Mesodermal cell (in vitro differentiated cells): ENCODE measurements at regions not wholly inside any gene's neighbourhood (a gene's known extent, or its start where the extent isn't known, plus 50 kb on each side); places are given as distances from the start of the nearest gene placed in this dataset.

Experiments used
- H3K27ac ChIP-seq: 2 replicates; pipeline ENCODE4 v1.7.0; 2013; ENCODE audit warnings: mild to moderate bottlenecking, low read depth, low read length, moderate library complexity; ENCODE audit not compliant: severe bottlenecking
- H3K36me3 ChIP-seq: 2 replicates; pipeline ENCODE4 v1.7.1; 2013; ENCODE audit warnings: mild to moderate bottlenecking, low read length, moderate library complexity; ENCODE audit not compliant: control insufficient read depth, insufficient read depth
- H3K4me1 ChIP-seq: one replicate; pipeline ENCODE4 v1.7.1; 2013; ENCODE audit warnings: mild to moderate bottlenecking, low read length; ENCODE audit not compliant: insufficient read depth, control insufficient read depth, poor library complexity, severe bottlenecking
- H3K4me3 ChIP-seq: 2 replicates; pipeline ENCODE4 v1.7.0; 2013; ENCODE audit warnings: low read length, control low read depth, mild to moderate bottlenecking; ENCODE audit not compliant: insufficient read depth, poor library complexity, severe bottlenecking; ENCODE audit errors: extremely low read depth
- H3K9me3 ChIP-seq: 2 replicates; pipeline ENCODE4 v1.7.1; 2013; ENCODE audit warnings: mild to moderate bottlenecking, low read length, moderate library complexity; ENCODE audit not compliant: control insufficient read depth
- WGBS, 2 experiments: methylation state at CpG; one replicate each; pipeline ENCODE4 v1.1.5; 2013; ENCODE audit warnings: missing lambda C conversion rate in 2 of 2; ENCODE audit not compliant: insufficient coverage in 2 of 2; 5-methylcytosine and 5-hydroxymethylcytosine counted together

DNA sequence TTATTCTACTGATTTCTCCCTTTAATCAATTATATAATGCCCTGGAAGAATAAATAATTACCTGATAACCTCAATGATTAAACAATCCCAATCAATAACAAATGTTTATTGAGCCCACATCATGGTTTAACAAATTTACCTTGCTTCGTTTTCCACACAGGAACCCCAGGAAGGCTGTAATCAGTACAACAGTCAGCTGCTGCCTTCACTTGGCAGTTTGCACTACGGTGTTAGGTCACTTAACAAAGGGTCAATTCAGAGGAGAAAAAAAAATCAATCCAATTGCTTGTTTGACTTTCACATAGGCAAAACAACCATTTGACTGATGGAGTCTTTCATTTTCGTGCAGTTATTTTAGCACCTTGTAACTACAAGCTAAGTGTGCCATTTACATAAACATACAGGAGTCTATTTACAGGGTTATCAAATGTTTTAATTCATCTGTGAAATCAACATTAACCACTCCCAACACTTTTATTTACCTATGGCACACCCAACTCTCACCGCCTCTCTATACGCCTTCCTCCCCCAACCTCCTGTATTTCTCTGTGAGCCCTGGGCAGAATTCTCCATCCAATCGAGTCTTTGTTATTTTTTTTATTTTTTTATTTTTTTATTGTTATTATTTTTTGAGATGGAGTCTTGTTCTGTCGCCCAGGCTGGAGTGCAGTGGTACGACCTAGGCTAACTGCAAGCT lies 140.4 kb upstream of the TAB2 start:
- WGBS, 2 experiments, result 65 to 92% methylated on average over 4 to 6 of the region's 8 CpGs
- H3K4me3 ChIP-seq, result no peak overlapping the region
- no peaks in the 10 kb centered on the region for H3K4me1 ChIP-seq
- H3K27ac ChIP-seq, result no peak overlapping the region
- no peaks in the 10 kb centered on the region for H3K36me3 ChIP-seq
- H3K9me3 ChIP-seq, result no peaks in the 10 kb centered on the region

DNA sequence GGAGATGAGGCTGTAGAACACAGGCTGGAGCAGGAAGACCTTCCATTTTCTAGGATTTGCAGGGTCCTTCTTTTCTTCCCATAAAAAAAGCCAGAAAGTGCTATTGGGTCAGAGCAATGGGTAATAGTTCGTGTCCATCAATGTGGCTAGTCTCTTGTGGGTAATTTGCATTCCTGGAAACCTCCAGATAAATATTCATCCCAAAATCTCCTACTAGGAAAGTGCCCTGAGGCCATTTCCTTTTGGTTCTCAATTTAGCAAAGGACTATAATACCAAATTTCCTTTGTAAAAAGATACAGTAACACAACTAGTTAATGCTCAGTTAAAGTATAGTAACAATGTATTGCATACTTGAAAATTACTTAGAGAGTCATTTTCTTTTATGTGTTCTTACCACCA lies 138.1 kb upstream of the TAB2 start:
- H3K36me3 ChIP-seq, result no peaks in the 10 kb centered on the region
- H3K27ac ChIP-seq, result no peak overlapping the region
- H3K4me1 ChIP-seq, result no peaks in the 10 kb centered on the region
- no CpG with 5 or more reads among the region's 1 CpG for WGBS, 2 experiments
- H3K4me3 ChIP-seq, result no peak overlapping the region
- no peaks in the 10 kb centered on the region for H3K9me3 ChIP-seq

DNA sequence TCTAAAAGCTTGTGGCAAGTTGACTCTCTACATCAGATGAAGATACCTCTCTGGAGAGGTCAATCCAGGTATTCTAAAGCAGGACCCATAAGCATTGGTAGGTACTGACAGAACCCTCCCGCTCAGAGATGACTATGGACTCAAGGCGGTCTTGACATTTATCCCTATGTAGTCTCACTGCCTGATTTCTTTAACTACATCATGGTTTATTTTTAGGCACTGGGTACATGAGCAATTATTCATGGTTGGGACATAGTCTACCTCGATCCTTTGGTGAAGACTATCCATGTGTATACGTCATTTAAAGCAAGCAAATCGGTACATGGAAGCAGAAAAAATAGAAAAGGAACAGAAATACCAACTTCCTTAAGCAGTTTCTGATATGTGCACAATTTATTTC lies 136.2 kb upstream of the TAB2 start:
- H3K4me3 ChIP-seq, result no peak overlapping the region
- H3K9me3 ChIP-seq, result no peaks in the 10 kb centered on the region
- no peaks in the 10 kb centered on the region for H3K4me1 ChIP-seq
- WGBS, 2 experiments, result 83 to 100% methylated on average over 3 to 4 of the region's 5 CpGs
- H3K36me3 ChIP-seq, result no peaks in the 10 kb centered on the region
- no peak overlapping the region for H3K27ac ChIP-seq

DNA sequence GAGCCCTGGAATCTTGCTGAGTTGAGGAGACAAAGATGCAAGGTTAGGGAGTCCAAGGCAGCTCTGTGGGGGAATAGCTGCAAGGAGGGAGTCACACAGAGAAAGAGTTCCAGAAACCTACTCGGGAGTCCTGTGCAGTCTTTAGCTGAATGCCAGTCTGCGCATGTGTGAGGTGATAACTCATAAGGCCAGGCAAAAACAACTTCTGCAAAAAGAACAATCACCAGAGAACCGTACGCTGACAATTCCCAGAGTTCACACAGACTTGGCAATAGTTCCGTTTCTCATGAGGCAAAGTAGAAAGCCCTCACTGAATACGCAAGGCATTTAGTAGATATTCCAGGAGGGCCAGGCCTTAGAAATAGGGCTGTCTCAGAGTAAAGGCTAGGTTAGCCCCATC lies 135.2 kb upstream of the TAB2 start:
- H3K4me3 ChIP-seq, result no peak overlapping the region
- no peaks in the 10 kb centered on the region for H3K9me3 ChIP-seq
- 95 to 97% methylated on average over 5 to 6 of the region's 6 CpGs for WGBS, 2 experiments
- H3K27ac ChIP-seq, result no peak overlapping the region
- no peaks in the 10 kb centered on the region for H3K4me1 ChIP-seq
- no peaks in the 10 kb centered on the region for H3K36me3 ChIP-seq

DNA sequence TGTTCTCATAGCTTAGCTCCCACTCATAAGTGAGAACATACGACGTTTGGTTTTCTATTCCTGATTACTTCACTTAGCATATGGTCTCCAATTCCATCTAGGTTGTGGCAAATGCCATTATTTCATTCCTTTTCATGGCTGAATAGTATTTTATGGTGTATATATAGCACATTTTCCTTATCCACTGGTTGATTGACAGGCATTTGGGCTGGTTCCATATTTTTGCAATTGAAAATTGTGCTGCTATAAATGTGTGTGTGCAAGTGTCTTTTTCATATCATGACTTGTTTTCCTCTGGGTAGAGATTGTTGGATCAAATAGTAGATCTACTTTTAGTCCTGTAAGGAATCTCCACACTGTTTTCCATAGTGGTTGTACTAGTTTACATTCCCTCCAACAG lies 133.0 kb upstream of the TAB2 start:
- Histone ChIP-seq H3K36me3 (no peaks in the 10 kb centered on the region), H3K9me3 (no peaks in the 10 kb centered on the region), H3K4me1 (no peaks in the 10 kb centered on the region), H3K4me3 (no peak overlapping the region), H3K27ac (no peak overlapping the region)
- 93% methylated on average over 2 of the region's 2 CpGs; no CpG with 5 or more reads in 1 of the 2 experiments for WGBS, 2 experiments

DNA sequence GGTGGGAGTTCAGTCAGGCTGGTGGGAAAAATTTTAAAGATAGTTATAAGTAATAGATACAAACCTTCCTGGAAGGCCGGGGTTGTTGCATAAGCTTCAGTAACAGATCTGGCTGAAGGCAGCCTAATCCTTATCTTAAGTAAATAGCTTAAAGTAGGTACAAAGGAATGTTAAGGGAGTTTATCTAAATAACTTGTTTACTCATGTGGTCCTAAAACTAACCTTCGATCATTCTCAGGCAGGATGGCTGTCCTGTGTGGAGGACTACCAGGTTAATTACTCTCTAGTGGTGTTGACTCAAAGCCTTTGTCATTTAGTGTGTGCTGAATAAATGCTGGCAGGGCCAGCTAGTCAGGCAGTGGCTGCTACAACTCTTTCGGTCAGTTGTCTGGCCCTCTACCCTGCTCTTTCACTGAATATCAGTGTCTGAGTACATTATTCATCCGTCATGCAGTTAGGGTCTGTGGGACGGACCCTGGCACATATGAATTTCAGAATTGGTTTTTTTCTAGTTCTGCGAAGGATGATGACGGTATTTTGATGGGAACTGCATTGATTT lies 131.6 kb upstream of the TAB2 start:
- H3K4me3 ChIP-seq, result no peak overlapping the region
- no peaks in the 10 kb centered on the region for H3K9me3 ChIP-seq
- no peaks in the 10 kb centered on the region for H3K36me3 ChIP-seq
- H3K4me1 ChIP-seq, result no peaks in the 10 kb centered on the region
- no peak overlapping the region for H3K27ac ChIP-seq
- WGBS, 2 experiments, result 79 to 97% methylated on average over 2 to 5 of the region's 7 CpGs

DNA sequence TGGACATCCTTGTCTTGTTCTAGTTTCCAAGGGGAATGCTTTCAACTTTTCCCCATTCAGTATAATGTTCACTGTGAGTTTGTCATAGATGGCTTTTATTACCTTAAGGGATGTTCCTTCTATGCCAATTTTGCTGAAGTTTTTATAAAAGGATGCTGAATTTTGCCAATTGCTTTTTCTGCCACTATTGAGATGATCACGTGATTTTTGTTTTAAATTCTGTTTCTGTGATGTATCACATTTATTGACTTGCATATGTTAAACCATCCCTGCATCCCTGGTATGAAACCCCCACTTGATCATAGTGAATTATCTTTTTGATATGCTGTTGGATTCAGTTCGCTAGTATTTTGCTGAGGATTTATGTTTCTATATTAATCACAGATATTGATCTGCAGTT lies 130.6 kb upstream of the TAB2 start:
- Histone ChIP-seq H3K4me1 (no peaks in the 10 kb centered on the region), H3K27ac (no peak overlapping the region), H3K4me3 (no peak overlapping the region), H3K36me3 (no peaks in the 10 kb centered on the region), H3K9me3 (no peaks in the 10 kb centered on the region)
- WGBS, 2 experiments, result 100% methylated on average over 1 of the region's 2 CpGs; no CpG with 5 or more reads in 1 of the 2 experiments

DNA sequence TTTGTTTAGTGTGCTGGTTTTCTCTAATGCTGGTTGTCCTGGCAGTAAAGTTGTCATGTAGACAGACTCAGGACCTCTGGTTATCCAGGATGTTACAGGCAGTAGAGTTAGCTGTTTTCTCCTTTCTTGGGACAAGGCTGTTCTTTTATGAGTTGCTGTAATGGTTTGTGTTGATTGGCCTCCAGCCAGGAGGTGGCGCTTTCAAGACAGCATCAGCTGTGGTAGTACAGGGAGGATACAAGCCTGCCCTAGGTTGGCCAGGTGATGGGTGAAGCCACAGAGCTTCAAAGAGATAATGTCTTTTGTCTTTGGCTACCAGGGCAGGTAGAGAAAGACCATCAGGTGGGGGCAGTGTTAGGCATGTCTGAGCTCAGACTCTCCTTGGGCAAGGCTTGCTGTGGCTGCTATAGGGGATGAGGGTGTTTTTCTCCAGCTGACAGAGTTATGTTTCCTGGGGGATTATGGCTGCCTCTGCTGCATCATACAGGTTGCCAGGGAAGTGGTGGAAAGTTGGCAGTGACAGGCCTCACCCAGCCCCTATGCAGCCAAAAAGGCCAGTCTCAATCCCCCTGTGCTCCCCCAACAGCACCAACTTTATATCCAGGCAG lies 127.2 kb upstream of the TAB2 start:
- no peaks in the 10 kb centered on the region for H3K4me1 ChIP-seq
- H3K4me3 ChIP-seq, result no peak overlapping the region
- no peak overlapping the region for H3K27ac ChIP-seq
- 50 to 80% methylated on average over 1 of the region's 1 CpG for WGBS, 2 experiments
- no peaks in the 10 kb centered on the region for H3K9me3 ChIP-seq
- H3K36me3 ChIP-seq, result no peaks in the 10 kb centered on the region

DNA sequence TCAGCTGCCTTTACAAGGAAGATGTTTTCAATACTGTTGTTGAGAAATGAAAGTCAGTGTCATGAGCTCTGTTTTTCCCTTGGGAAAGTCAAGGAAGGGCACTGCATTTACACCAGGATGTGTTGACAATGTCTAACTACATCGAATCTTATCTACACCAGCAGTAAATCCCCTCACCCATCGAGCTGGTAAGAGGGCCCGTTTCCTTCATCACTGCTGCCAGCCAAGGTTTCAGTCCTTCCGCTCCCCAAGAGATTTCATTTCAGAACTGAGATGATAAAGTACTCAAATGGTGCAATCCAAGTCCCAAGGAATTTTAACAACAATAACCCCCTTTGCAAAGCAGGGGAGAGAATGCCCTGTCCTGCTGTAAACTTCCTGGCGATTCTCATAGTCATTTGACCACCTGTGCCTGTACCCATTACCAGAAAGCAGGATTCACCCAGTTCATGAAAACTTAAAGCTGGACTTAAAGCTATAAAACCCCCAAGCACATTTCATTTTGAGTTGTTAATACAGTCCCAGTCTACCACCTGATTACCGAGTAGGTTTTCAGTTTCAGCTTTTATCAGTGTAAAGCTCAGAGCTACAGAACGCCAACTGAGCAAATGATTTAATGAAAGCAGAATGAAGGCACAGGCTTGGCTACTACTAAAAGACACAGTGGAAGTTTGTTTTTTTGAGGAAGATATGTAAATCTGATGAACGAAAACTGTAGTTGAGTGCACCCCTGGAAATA lies 122.5 kb upstream of the TAB2 start:
- H3K36me3 ChIP-seq, result no peaks in the 10 kb centered on the region
- no peaks in the 10 kb centered on the region for H3K4me1 ChIP-seq
- H3K27ac ChIP-seq, result no peak overlapping the region
- 93 to 95% methylated on average over 7 to 8 of the region's 8 CpGs for WGBS, 2 experiments
- no peak overlapping the region for H3K4me3 ChIP-seq
- H3K9me3 ChIP-seq, result no peaks in the 10 kb centered on the region

DNA sequence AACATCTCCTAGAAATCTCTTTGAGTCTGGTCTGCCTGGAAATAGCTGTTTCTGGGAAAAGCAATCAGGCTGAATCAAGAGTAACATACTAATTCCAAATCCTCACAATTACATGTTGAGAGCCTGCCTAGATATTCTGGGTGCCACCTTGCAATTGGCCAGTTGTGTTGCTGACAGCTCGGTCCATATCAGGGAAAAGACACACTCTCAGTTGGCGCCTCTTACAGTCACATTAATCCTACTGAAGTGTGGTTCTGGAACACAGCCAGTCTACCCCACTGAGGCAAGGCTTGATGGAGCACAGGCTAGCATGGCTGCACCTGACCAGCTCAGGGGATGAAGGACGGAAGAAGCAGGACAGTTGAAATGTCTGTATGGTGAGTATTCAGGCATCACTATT lies 121.4 kb upstream of the TAB2 start:
- no peaks in the 10 kb centered on the region for H3K9me3 ChIP-seq
- no peak overlapping the region for H3K4me3 ChIP-seq
- WGBS, 2 experiments, result 82 to 100% methylated on average over 2 of the region's 3 CpGs
- no peaks in the 10 kb centered on the region for H3K4me1 ChIP-seq
- H3K27ac ChIP-seq, result no peak overlapping the region
- H3K36me3 ChIP-seq, result no peaks in the 10 kb centered on the region

DNA sequence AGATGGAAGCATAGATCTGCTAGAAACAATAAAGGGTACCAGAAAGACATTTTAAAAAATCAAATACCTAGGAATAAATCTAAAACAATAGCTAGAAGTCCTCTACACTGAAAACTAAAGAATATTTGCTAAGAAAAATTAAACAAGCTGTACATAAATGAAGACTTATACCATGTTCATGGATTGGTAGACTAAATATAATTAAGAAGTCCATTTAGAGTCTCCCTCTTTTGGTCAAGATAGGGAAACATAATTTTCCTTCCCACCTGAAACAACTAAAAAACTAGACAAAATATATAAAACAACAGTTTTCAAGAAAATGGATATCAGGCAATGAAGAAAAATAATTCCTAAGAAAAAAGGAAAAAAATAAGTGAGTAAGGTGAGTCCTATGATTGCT lies 120.0 kb upstream of the TAB2 start:
- Histone ChIP-seq H3K4me1 (no peaks in the 10 kb centered on the region), H3K27ac (no peak overlapping the region), H3K36me3 (no peaks in the 10 kb centered on the region), H3K9me3 (no peaks in the 10 kb centered on the region), H3K4me3 (no peak overlapping the region)
